ENCODE measurements at regions not wholly inside any gene's neighbourhood (a gene's known extent, or its start where the extent isn't known, plus 50 kb on each side); places are given as distances from the start of the nearest gene placed in this dataset.

GRCh38 chr6:164424489-164424888 lies 884.9 kb downstream of the C6orf118 start:
- no peak for TF ChIP-seq MAX (CRISPR knock-in tag; IDR thresholded peaks at IDR 0.05)
- no peak for TF ChIP-seq SAFB2 (IDR thresholded peaks at IDR 0.05; ENCODE audit: borderline replicate concordance, low read depth, low read length, severe bottlenecking)
- no peak for TF ChIP-seq ZBTB34 (CRISPR knock-in tag; IDR thresholded peaks at IDR 0.05)

All from K562 (cell line).